Endodermal cell (in vitro differentiated cells): ENCODE measurements at regions not wholly inside any gene's neighbourhood (a gene's known extent, or its start where the extent isn't known, plus 50 kb on each side); places are given as distances from the start of the nearest gene placed in this dataset.

Source experiments
- DNase-seq: peaks from one replicate; pipeline ENCODE4 v3.0.0-alpha.2; 2017
- H3K27ac ChIP-seq: 2 replicates; pipeline ENCODE4 v1.5.1; 2013; ENCODE audit warnings: mild to moderate bottlenecking, low read depth, low read length, moderate library complexity
- H3K27me3 ChIP-seq: 2 replicates; pipeline ENCODE4 v1.6.1; 2013; ENCODE audit warnings: mild to moderate bottlenecking, low read length, moderate library complexity; ENCODE audit not compliant: insufficient read depth, control insufficient read depth, poor library complexity, severe bottlenecking
- H3K36me3 ChIP-seq: 2 replicates; pipeline ENCODE4 v1.7.0; 2013; ENCODE audit warnings: mild to moderate bottlenecking, low read length, moderate library complexity; ENCODE audit not compliant: control insufficient read depth, insufficient read depth
- H3K4me1 ChIP-seq: one replicate; pipeline ENCODE4 v1.7.0; 2013; ENCODE audit warnings: low read length; ENCODE audit not compliant: control insufficient read depth, insufficient read depth
- H3K4me3 ChIP-seq: 2 replicates; pipeline ENCODE4 v1.5.1; 2013; ENCODE audit warnings: mild to moderate bottlenecking, low read length, moderate library complexity
- H3K9ac ChIP-seq: 2 replicates; pipeline ENCODE4 v1.6.1; 2013; ENCODE audit warnings: mild to moderate bottlenecking, low read length, moderate library complexity; ENCODE audit not compliant: poor library complexity, severe bottlenecking; ENCODE audit errors: extremely low read depth
- H3K9me3 ChIP-seq: 2 replicates; pipeline ENCODE4 v1.6.1; 2013; ENCODE audit warnings: mild to moderate bottlenecking, low read length, moderate library complexity; ENCODE audit not compliant: control insufficient read depth
- H3K27ac Mint-ChIP-seq: 2 replicates; pipeline ENCODE4 v1.8.0; 2020; ENCODE audit warnings: mixed read lengths
- H3K27me3 Mint-ChIP-seq: 2 replicates; pipeline ENCODE4 v1.8.0; 2021; ENCODE audit warnings: mild to moderate bottlenecking, mixed read lengths; ENCODE audit not compliant: insufficient read depth
- H3K36me3 Mint-ChIP-seq: 2 replicates; pipeline ENCODE4 v1.8.0; 2020; ENCODE audit warnings: low read depth, mixed read lengths
- H3K4me1 Mint-ChIP-seq: 2 replicates; pipeline ENCODE4 v1.8.0; 2020; ENCODE audit warnings: mixed read lengths
- H3K4me3 Mint-ChIP-seq: 2 replicates; pipeline ENCODE4 v1.8.0; 2020; ENCODE audit warnings: mild to moderate bottlenecking, moderate library complexity, mixed read lengths
- H3K9me3 Mint-ChIP-seq: 2 replicates; pipeline ENCODE4 v1.8.0; 2020; ENCODE audit warnings: mild to moderate bottlenecking, mixed read lengths
- WGBS, 2 experiments: methylation state at CpG; one replicate each; pipeline versions ENCODE4 v1.1.5 to v1.1.7; 2013; ENCODE audit warnings: missing lambda C conversion rate in 2 of 2, mixed read lengths in 1 of 2; ENCODE audit not compliant: insufficient coverage in 1 of 2, insufficient read length in 1 of 2; 5-methylcytosine and 5-hydroxymethylcytosine counted together
- TF ChIP-seq, protein P1 (sequence below): fragments of 200-600 bp; sonication (generic); conservative IDR thresholded peaks from 2 replicates; pipeline ENCODE4 v1.5.0; 2021; ENCODE audit warnings: antibody characterized with exemption, mild to moderate bottlenecking

DNA sequence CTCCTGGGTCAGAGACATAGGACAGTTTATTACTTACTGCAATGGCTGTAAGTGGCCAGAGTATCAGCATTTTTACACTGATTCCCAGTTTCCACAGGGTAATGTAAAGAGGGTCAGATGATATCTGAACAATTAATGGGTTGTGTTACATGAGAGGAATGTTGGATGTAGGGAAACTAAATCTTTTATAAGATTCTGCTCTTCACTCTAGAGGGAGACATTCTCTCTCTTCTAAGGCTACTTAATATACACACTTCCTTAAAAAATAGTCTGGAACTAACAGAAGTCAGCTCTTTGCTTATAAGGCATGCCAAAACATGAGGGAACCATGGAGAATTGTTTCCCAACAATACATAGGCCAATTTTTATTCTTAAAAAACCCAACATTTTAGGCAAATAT lies 389.8 kb downstream of the ETNK1 start:
- Histone ChIP-seq H3K9ac (no peak overlapping the region), H3K9me3 (peaks cover 6% of the 10 kb centered on the region), H3K4me1 (no peaks in the 10 kb centered on the region), H3K36me3 (peaks cover 40% of the 10 kb centered on the region), H3K27me3 (no peaks in the 10 kb centered on the region), H3K4me3 (no peak overlapping the region), H3K27ac (no peak overlapping the region)
- no peak overlapping the region for H3K4me3 Mint-ChIP-seq
- H3K27me3 Mint-ChIP-seq = no peaks in the 10 kb centered on the region
- no peak overlapping the region for H3K27ac Mint-ChIP-seq
- no peak for DNase-seq
- peaks cover 15% of the 10 kb centered on the region for H3K4me1 Mint-ChIP-seq
- TF ChIP-seq, protein P1, sequence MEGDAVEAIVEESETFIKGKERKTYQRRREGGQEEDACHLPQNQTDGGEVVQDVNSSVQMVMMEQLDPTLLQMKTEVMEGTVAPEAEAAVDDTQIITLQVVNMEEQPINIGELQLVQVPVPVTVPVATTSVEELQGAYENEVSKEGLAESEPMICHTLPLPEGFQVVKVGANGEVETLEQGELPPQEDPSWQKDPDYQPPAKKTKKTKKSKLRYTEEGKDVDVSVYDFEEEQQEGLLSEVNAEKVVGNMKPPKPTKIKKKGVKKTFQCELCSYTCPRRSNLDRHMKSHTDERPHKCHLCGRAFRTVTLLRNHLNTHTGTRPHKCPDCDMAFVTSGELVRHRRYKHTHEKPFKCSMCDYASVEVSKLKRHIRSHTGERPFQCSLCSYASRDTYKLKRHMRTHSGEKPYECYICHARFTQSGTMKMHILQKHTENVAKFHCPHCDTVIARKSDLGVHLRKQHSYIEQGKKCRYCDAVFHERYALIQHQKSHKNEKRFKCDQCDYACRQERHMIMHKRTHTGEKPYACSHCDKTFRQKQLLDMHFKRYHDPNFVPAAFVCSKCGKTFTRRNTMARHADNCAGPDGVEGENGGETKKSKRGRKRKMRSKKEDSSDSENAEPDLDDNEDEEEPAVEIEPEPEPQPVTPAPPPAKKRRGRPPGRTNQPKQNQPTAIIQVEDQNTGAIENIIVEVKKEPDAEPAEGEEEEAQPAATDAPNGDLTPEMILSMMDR = peak; percentile 52
- peaks cover 13% of the 10 kb centered on the region for H3K9me3 Mint-ChIP-seq
- peaks cover 70% of the 10 kb centered on the region for H3K36me3 Mint-ChIP-seq

DNA sequence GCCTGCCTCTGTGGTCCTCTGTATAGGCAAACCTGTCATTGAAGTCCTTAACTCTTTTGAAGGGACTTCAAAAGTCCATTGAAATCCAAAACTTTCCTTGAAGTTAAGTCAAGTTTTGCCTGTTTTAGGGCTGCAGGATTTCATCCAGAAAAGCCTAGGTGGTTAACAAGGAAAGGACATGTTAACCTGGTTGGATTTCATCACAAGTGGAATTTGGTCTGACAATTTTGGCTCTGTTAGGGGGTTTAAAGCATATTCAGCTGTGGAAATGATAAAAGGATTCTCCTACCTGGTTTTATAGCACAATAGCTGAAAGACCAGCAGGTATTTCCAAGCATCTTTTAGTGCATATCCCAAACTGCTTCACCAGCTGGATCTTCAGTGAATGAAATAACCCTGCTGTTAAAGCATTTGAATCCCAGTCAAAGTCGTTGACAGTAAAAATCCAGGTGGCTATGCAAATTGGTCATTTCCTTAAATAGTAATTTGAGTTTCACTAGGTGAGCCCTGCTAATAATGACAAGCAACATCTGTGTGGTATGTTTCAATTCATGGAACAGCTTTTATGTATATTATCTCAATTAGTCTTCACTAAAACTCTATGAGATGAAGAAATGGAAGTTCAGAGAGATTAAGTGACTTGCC lies 400.5 kb downstream of the ETNK1 start:
- Histone ChIP-seq H3K9ac (no peak overlapping the region), H3K36me3 (peaks cover 22% of the 10 kb centered on the region), H3K9me3 (no peaks in the 10 kb centered on the region), H3K27ac (no peak overlapping the region), H3K4me3 (no peak overlapping the region), H3K27me3 (no peaks in the 10 kb centered on the region), H3K4me1 (peaks cover 10% of the 10 kb centered on the region)
- WGBS, 2 experiments = 36 to 54% methylated on average over 1 of the region's 1 CpG
- DNase-seq = no peak
- H3K36me3 Mint-ChIP-seq = peaks cover 33% of the 10 kb centered on the region
- H3K9me3 Mint-ChIP-seq = no peaks in the 10 kb centered on the region
- TF ChIP-seq, protein P1 = no peak
- no peak overlapping the region for H3K27ac Mint-ChIP-seq
- no peaks in the 10 kb centered on the region for H3K27me3 Mint-ChIP-seq
- H3K4me3 Mint-ChIP-seq = no peak overlapping the region
- peaks cover 55% of the 10 kb centered on the region for H3K4me1 Mint-ChIP-seq

DNA sequence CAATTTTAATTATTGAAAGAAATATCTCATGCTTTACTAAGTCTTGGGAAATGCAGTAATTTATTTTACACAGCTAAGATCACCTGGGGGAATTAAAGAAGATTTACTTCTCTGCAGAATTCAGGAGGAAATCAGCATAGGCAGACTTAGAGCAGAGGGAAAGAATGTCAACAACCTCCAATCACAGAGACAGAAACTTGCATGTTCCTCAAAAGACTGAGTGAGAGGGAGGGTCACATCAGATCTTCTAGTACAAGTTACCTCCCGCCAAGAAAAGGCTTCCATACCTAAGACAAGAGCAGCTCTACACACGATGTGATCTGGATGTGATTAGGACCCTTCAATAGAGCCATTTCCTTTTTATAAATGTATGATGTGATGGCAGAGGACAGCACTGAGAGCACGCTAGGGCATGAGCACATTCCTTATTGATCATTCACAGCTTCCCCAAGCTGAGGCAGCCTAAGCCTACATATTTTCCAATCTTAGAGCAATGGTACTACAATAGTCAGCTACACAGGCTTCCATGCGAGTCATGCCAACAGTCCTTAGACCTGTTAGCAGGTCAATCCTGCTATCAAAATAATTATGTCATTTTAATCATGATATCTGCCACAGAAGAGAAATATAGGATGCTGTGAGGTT lies 403.3 kb downstream of the ETNK1 start:
- peaks cover 23% of the 10 kb centered on the region for H3K36me3 Mint-ChIP-seq
- Histone ChIP-seq H3K4me1 (peaks cover 16% of the 10 kb centered on the region), H3K27ac (no peak overlapping the region), H3K4me3 (peak overlapping the region; percentile 22), H3K27me3 (no peaks in the 10 kb centered on the region), H3K9me3 (no peaks in the 10 kb centered on the region), H3K36me3 (peaks cover 16% of the 10 kb centered on the region), H3K9ac (no peak overlapping the region)
- 84% methylated on average over 4 of the region's 4 CpGs; no CpG with 5 or more reads in 1 of the 2 experiments for WGBS, 2 experiments
- H3K4me3 Mint-ChIP-seq = peak overlapping the region; percentile 0
- H3K27me3 Mint-ChIP-seq = no peaks in the 10 kb centered on the region
- no peaks in the 10 kb centered on the region for H3K9me3 Mint-ChIP-seq
- DNase-seq = peak; percentile 53
- peak overlapping the region; percentile 11 for H3K27ac Mint-ChIP-seq
- H3K4me1 Mint-ChIP-seq = peaks cover 68% of the 10 kb centered on the region
- TF ChIP-seq, protein P1 = no peak
